ENCODE measurements at regions not wholly inside any gene's neighbourhood (a gene's known extent, or its start where the extent isn't known, plus 50 kb on each side); places are given as distances from the start of the nearest gene placed in this dataset.
"Not testable (repeated sequence)": the region's sequence is repeated elsewhere in the genome, so short reads cannot be mapped to it uniquely, and the experiment has no call there.

DNA sequence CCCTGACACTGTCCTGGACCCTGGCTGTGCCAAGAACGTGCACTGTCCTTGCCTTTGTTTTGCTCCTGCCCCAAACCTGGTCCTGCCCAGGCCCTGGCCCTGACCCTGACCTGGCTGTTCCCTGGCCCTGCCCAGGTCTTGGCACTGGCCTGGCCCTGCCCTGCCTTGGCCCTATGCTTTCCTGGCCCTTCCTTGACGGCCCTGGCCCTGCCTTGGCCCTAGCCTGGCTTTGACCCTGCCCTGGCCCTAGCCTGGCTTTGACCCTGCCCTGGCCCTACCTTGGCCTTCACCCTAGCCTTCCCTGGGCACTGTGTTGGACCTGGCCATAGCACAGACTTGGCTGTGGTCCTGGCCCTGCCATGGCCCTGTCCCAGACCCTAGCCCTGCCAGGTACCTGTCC is 252.9 kb downstream of the TP53TG3F start:
- TF ChIP-seq POLR2A, POLR2AphosphoS5 (IDR thresholded peaks at IDR 0.05): not testable (repeated sequence)

Measured in transverse colon (tissue), 3 donors.